HCT116 (cell line): ENCODE measurements at regions not wholly inside any gene's neighbourhood (a gene's known extent, or its start where the extent isn't known, plus 50 kb on each side); places are given as distances from the start of the nearest gene placed in this dataset.

ENCODE experiments used
- ATAC-seq: fragments of 200-7000 bp; cut with Tn5 transposase; 2 replicates; pipeline ENCODE4 v1.9.1; 2020; ENCODE audit warnings: mild to moderate bottlenecking, moderate library complexity
- BruUV-seq: library from RNA; stranded (reverse); fragments of 400-500 nt; replicated peaks from 2 replicates; lab custom pipeline; 2021; lab: Mats Ljungman, UMichigan
- CTCF ChIA-PET: fragments of 300-600 bp; sonication (Branson Sonifier 250); formaldehyde crosslinking; loops from one replicate; lab custom pipeline; 2021; ENCODE audit warnings: antibody characterized with exemption; lab: Charles Lee
- POLR2A ChIA-PET: fragments of 300-600, 350-600 bp; sonication (Branson Sonifier 250); formaldehyde crosslinking; loops from one replicate; lab custom pipeline; 2021; ENCODE audit warnings: antibody characterized with exemption; lab: Charles Lee
- RAD21 ChIA-PET, 2 experiments: fragments of 300-600 bp; sonication (Branson Sonifier 250); formaldehyde crosslinking; loops; one replicate each; lab custom pipeline; 2023; ENCODE audit warnings: low total read pairs in 2 of 2; ENCODE audit not compliant: uncharacterized antibody in 2 of 2, unreplicated experiment in 2 of 2, low non-redundant PET in 1 of 2; lab: Charles Lee
- DNase-seq: peaks from one replicate; pipeline ENCODE4 v3.0.0-alpha.2; 2010; ENCODE audit warnings: low read depth, low spot score
- H2AFZ ChIP-seq: fragments of 200-600 bp; shearing (Covaris generic), sonication (generic); 2 replicates; pipeline ENCODE4 v1.6.1; 2017; ENCODE audit warnings: low read depth, mixed run types, mixed read lengths, antibody characterized with exemption, low read length; ENCODE audit not compliant: poor library complexity, severe bottlenecking
- H3K27ac ChIP-seq: 2 replicates; pipeline ENCODE4 v1.5.1; 2012; ENCODE audit warnings: low read depth, low read length
- H3K27me3 ChIP-seq: fragments of 200-600 bp; sonication (generic); 2 replicates; pipeline ENCODE4 v1.6.1; 2016; ENCODE audit warnings: mixed run types, low read length, mixed read lengths; ENCODE audit not compliant: insufficient read depth
- H3K36me3 ChIP-seq, 2 experiments: fragments of 200-500 bp in 1 of 2; fragments of 200-600 bp in 1 of 2; sonication (Bioruptor generic) in 1 of 2; sonication (generic) in 1 of 2; 2 replicates each; pipeline versions ENCODE4 v1.5.1 to v1.6.1; 2014 to 2016; ENCODE audit warnings: low read length in 2 of 2, inconsistent platforms in 1 of 2, mixed read lengths in 1 of 2, mixed run types in 1 of 2; ENCODE audit not compliant: insufficient read depth in 2 of 2, control insufficient read depth in 1 of 2
- H3K4me1 ChIP-seq, 2 experiments: fragments of 200-600 bp in 1 of 2; sonication (generic) in 1 of 2; 2 replicates each; pipeline versions ENCODE4 v1.5.1 to v1.6.1; 2012 to 2017; ENCODE audit warnings: low read length in 2 of 2, inconsistent platforms in 1 of 2, mild to moderate bottlenecking in 1 of 2, mixed read lengths in 1 of 2, mixed run types in 1 of 2, moderate library complexity in 1 of 2; ENCODE audit not compliant: insufficient read depth in 2 of 2, control insufficient read depth in 1 of 2
- H3K4me2 ChIP-seq: fragments of 200-600 bp; sonication (generic); 2 replicates; pipeline ENCODE4 v1.6.1; 2017; ENCODE audit warnings: mixed run types, low read length, mixed read lengths
- H3K4me3 ChIP-seq, 2 experiments: fragments of 200-600 bp in 1 of 2; sonication (generic) in 1 of 2; replicated peaks in 1 of 2; 2 replicates each; pipeline ENCODE4 v1.5.1; 2011 to 2016; ENCODE audit warnings: low read length in 2 of 2, control low read depth in 1 of 2, low read depth in 1 of 2, mild to moderate bottlenecking in 1 of 2, mixed read lengths in 1 of 2, mixed run types in 1 of 2
- H3K79me2 ChIP-seq: fragments of 200-600 bp; sonication (generic); 2 replicates; pipeline ENCODE4 v1.6.1; 2017; ENCODE audit warnings: mild to moderate bottlenecking, mixed run types, low read length, moderate library complexity, mixed read lengths; ENCODE audit not compliant: insufficient read depth
- H3K9ac ChIP-seq: fragments of 200-600 bp; sonication (generic); 2 replicates; pipeline ENCODE4 v1.6.1; 2016; ENCODE audit warnings: low read length, mixed read lengths
- H3K9me2 ChIP-seq: fragments of 200-600 bp; sonication (generic), shearing (Covaris generic); 2 replicates; pipeline ENCODE4 v1.6.1; 2017; ENCODE audit warnings: mixed run types, mild to moderate bottlenecking, moderate library complexity; ENCODE audit not compliant: insufficient read depth
- H3K9me3 ChIP-seq, 2 experiments: fragments of 200-500 bp in 1 of 2; fragments of 200-600 bp in 1 of 2; sonication (Bioruptor generic) in 1 of 2; sonication (generic) in 1 of 2; 2 replicates each; pipeline ENCODE4 v1.6.1; 2014 to 2017; ENCODE audit warnings: low read length in 2 of 2, mixed read lengths in 2 of 2, inconsistent platforms in 1 of 2, low read depth in 1 of 2, mild to moderate bottlenecking in 1 of 2, mixed run types in 1 of 2, moderate library complexity in 1 of 2; ENCODE audit not compliant: control insufficient read depth in 1 of 2, insufficient read depth in 1 of 2
- H4K20me1 ChIP-seq: fragments of 200-600 bp; sonication (generic), shearing (Covaris generic); 2 replicates; pipeline ENCODE4 v1.6.1; 2017; ENCODE audit warnings: mixed run types, mild to moderate bottlenecking, moderate library complexity; ENCODE audit not compliant: insufficient read depth
- CBX3 ChIP-seq: IDR thresholded peaks from 2 replicates; pipeline ENCODE4 v1.6.1; 2012; ENCODE audit warnings: low read depth
- CTCF ChIP-seq, 3 experiments: fragments of 200-600 bp in 1 of 3; sonication (generic) in 1 of 3; IDR thresholded peaks in 2 of 3; conservative IDR thresholded peaks in 1 of 3; 2 replicates each; pipeline ENCODE4 v1.5.1; 2012 to 2017; ENCODE audit warnings: low read depth in 2 of 3, low read length in 2 of 3, antibody characterized with exemption in 1 of 3, borderline replicate concordance in 1 of 3, control low read depth in 1 of 3, mild to moderate bottlenecking in 1 of 3, mixed read lengths in 1 of 3, mixed run types in 1 of 3, moderate library complexity in 1 of 3; ENCODE audit not compliant: insufficient read depth in 1 of 3
- EGR1 ChIP-seq: IDR thresholded peaks from 2 replicates; pipeline ENCODE4 v1.6.1; 2012; ENCODE audit warnings: low read depth
- ELF1 ChIP-seq: IDR thresholded peaks from 2 replicates; pipeline ENCODE4 v1.6.1; 2012; ENCODE audit warnings: low read depth, borderline replicate concordance
- EZH2 ChIP-seq: fragments of 200-600 bp; sonication (generic); IDR thresholded peaks from 2 replicates; pipeline ENCODE4 v1.6.1; 2017; ENCODE audit warnings: antibody characterized with exemption, mixed run types
- EZH2phosphoT487 ChIP-seq: fragments of 200-600 bp; IDR thresholded peaks from 2 replicates; pipeline ENCODE4 v1.6.1; 2018; ENCODE audit warnings: antibody characterized with exemption, borderline replicate concordance
- FOSL1 ChIP-seq: IDR thresholded peaks from 2 replicates; pipeline ENCODE4 v1.6.1; 2012; ENCODE audit warnings: low read depth
- JUND ChIP-seq: IDR thresholded peaks from 2 replicates; pipeline ENCODE4 v1.6.1; 2012
- POLR2A ChIP-seq: IDR thresholded peaks from 2 replicates; pipeline ENCODE4 v1.7.0; 2011; ENCODE audit warnings: borderline replicate concordance; ENCODE audit not compliant: insufficient read depth, insufficient read length; ENCODE audit errors: extremely low read depth
- POLR2AphosphoS5 ChIP-seq: IDR thresholded peaks from 2 replicates; pipeline ENCODE4 v1.6.1; 2011; ENCODE audit warnings: mild to moderate bottlenecking, low read depth, low read length, moderate library complexity
- RAD21 ChIP-seq: IDR thresholded peaks from 2 replicates; pipeline ENCODE4 v1.6.1; 2012; ENCODE audit warnings: low read depth, mild to moderate bottlenecking
- REST ChIP-seq: IDR thresholded peaks from 2 replicates; pipeline ENCODE4 v1.6.1; 2012; ENCODE audit warnings: low read depth
- SIN3A ChIP-seq: IDR thresholded peaks from 2 replicates; pipeline ENCODE4 v1.6.1; 2012; ENCODE audit warnings: low read depth
- SP1 ChIP-seq: IDR thresholded peaks from 2 replicates; pipeline ENCODE4 v1.6.1; 2012; ENCODE audit warnings: low read depth
- YY1 ChIP-seq: IDR thresholded peaks from 2 replicates; pipeline ENCODE4 v1.6.1; 2011; ENCODE audit warnings: low read length, low read depth, moderate library complexity, mild to moderate bottlenecking; ENCODE audit not compliant: insufficient replicate concordance; ENCODE audit errors: extremely low read depth
- ZFX ChIP-seq: fragments of 450-650 bp; IDR thresholded peaks from 2 replicates; pipeline ENCODE4 v1.6.1; 2017
- ZNF274 ChIP-seq: fragments of 200-500 bp; sonication (Bioruptor generic); IDR thresholded peaks from 2 replicates; pipeline ENCODE4 v1.6.1; 2014; ENCODE audit warnings: mild to moderate bottlenecking, low read depth, low read length, inconsistent platforms
- intact Hi-C: fragments of 100-400 bp; cut with micrococcal nuclease; formaldehyde crosslinking; loops from 2 replicates; pipeline ENCODE4 v1.10.0; 2022
- TF ChIP-seq, protein P1 (sequence below): IDR thresholded peaks from 2 replicates; pipeline ENCODE4 v1.6.1; 2012
- TF ChIP-seq, protein P2 (sequence below): IDR thresholded peaks from 2 replicates; pipeline ENCODE4 v1.6.1; 2012

DNA sequence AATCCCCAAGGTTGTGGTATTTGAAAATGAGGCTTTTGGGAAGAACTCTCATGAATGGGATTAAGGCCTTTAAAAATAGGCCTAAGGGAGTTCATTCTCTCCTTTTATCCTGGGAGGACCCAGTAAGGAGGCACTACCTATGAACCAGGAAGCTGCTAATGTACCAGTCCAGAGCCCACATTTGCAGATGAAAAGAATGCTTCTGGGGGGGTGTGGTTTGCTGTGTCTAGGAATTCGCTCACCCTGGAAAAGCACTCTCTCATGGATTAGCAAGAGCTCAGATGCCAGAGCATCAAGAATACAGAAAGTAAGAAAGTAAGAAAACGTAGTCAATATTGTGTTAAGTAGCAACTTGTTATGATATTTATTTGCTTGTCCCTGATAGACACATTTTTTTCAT lies 785.7 kb upstream of the GYPC start:
- BruUV-seq: no TSS peak

GRCh38 chr2:125870746-125871145 lies 785.2 kb upstream of the GYPC start:
- Histone ChIP-seq H4K20me1 (no peaks in the 10 kb centered on the region), H3K27ac (no peak overlapping the region), H3K9ac (no peak overlapping the region), H2AFZ (no peak overlapping the region), H3K4me2 (no peak overlapping the region), H3K4me1 (no peaks in the 10 kb centered on the region), H3K9me3 (peaks cover 0 to 19% of the 10 kb centered on the region in 2 experiments; a peak in 2 of 4 replicates), H3K9me2 (no peaks in the 10 kb centered on the region), H3K79me2 (no peaks in the 10 kb centered on the region), H3K4me3 (no peak overlapping the region), H3K27me3 (no peaks in the 10 kb centered on the region), H3K36me3 (no peaks in the 10 kb centered on the region)
- DNase-seq (no peak), ATAC-seq (no peak)
- CTCF ChIA-PET: no interaction called here
- POLR2A ChIA-PET: no interaction called here
- BruUV-seq: no TSS peak
- intact Hi-C loops: no loop called here
- RAD21 ChIA-PET: no interaction called here
- no peak for TF ChIP-seq CTCF (IDR thresholded peaks at IDR 0.05 in 2 of 3, conservative IDR thresholded peaks at IDR 0.05 in 1 of 3; ENCODE audit: borderline replicate concordance in 1 of 3, insufficient read depth in 1 of 3, low read depth in 2 of 3, low read length in 2 of 3)
- no peak for TF ChIP-seq ZFX
- TF ChIP-seq JUND: no peak
- no peak for TF ChIP-seq EGR1
- TF ChIP-seq REST: no peak
- no peak for TF ChIP-seq EZH2
- TF ChIP-seq ELF1: no peak
- no peak for TF ChIP-seq ZNF274
- TF ChIP-seq RAD21: no peak
- TF ChIP-seq, protein P1, sequence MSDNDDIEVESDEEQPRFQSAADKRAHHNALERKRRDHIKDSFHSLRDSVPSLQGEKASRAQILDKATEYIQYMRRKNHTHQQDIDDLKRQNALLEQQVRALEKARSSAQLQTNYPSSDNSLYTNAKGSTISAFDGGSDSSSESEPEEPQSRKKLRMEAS: no peak
- no peak for TF ChIP-seq SIN3A
- TF ChIP-seq CBX3: no peak

More for the DNA sequence above, 785.7 kb upstream of the GYPC start:
- DNase-seq: no peak
- POLR2A ChIA-PET: no interaction called here
- TF ChIP-seq YY1 (no peak), RAD21 (no peak), POLR2A (no peak), EGR1 (no peak), POLR2AphosphoS5 (no peak), SP1 (no peak), ZFX (no peak), ELF1 (no peak), ZNF274 (no peak), EZH2phosphoT487 (no peak), JUND (no peak), FOSL1 (no peak)
- TF ChIP-seq, protein P2, sequence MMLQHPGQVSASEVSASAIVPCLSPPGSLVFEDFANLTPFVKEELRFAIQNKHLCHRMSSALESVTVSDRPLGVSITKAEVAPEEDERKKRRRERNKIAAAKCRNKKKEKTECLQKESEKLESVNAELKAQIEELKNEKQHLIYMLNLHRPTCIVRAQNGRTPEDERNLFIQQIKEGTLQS: no peak
- H3K27ac ChIP-seq: no peak overlapping the region
- no peak overlapping the region for H2AFZ ChIP-seq
- H3K4me3 ChIP-seq: no peak overlapping the region
- H3K4me2 ChIP-seq: no peak overlapping the region
- H3K9me3 ChIP-seq: peaks cover 0 to 19% of the 10 kb centered on the region in 2 experiments; a peak in 2 of 4 replicates
- H3K79me2 ChIP-seq: no peaks in the 10 kb centered on the region
- no peaks in the 10 kb centered on the region for H3K36me3 ChIP-seq
- no peak for ATAC-seq
- no peaks in the 10 kb centered on the region for H4K20me1 ChIP-seq
- H3K27me3 ChIP-seq: no peaks in the 10 kb centered on the region
- H3K4me1 ChIP-seq: no peaks in the 10 kb centered on the region
- CTCF ChIA-PET: no interaction called here
- H3K9me2 ChIP-seq: no peaks in the 10 kb centered on the region
- H3K9ac ChIP-seq: no peak overlapping the region
- RAD21 ChIA-PET: no interaction called here
- intact Hi-C loops: no loop called here
